Inferior parietal cortex (tissue), 1 donor: ENCODE measurements at regions not wholly inside any gene's neighbourhood (a gene's known extent, or its start where the extent isn't known, plus 50 kb on each side); places are given as distances from the start of the nearest gene placed in this dataset.

Source experiments
- DNase-seq: peaks from one replicate; pipeline ENCODE4 v3.0.0-alpha.2; 2016; ENCODE audit errors: extremely low spot score

- no peak for DNase-seq
Measured at GRCh38 chrX:139290310-139290709, 240.2 kb upstream of the F9 start.

DNA sequence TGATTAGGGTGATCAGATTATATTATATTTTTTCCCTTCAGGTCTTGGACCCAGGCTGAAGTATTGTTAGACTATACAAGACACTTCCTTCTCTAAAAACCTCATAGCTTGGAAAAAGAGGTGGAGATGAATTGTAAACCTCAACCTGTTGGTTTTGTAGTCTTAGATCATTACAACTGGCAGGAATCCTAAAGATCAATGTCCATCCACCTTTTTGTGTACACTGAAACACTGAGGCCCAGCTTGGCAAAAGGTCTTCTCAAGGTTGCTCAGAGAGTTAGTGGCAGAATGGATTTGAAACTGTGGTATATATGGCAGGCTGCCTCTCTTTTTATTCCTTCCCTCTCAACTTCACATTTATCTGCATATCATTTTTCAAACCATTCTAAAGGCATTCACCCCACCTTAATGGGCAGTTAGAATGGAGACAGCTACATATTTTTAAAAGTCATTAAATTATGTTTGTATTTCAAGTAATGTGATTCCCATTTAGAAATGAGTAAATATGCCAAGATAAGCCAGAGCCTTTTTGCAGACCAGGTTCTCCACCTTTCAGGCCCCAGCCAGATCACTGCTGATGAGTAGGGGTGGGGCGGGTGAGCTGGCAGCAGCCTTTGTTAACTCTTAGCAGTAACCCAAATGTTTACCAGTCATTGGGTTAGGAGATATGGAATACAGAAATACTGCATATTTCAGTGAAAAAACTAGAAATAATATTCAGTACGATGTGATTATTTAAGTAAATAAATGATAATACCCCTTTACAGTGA lies 243.2 kb upstream of the F9 start:
- no peak for DNase-seq

DNA sequence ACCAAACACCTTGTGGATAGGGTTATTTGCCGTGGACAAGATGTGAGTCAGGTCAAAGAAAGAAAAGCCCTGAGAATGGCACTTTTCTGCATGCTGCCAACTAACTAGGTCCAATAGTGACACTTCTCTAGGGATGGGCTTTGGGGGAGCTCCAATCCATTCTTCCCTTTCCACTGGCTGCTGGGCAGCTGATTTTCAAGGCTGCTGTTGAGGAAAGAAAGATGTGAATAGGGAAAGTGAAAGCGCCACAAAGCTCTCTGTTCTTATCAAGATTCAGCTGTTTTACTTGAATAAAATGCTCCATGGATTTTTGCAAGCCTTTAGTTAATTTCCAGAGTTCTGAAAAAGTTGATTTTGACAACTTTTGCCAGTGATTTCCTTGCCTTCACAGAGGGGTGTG lies 244.2 kb upstream of the F9 start:
- no peak for DNase-seq

DNA sequence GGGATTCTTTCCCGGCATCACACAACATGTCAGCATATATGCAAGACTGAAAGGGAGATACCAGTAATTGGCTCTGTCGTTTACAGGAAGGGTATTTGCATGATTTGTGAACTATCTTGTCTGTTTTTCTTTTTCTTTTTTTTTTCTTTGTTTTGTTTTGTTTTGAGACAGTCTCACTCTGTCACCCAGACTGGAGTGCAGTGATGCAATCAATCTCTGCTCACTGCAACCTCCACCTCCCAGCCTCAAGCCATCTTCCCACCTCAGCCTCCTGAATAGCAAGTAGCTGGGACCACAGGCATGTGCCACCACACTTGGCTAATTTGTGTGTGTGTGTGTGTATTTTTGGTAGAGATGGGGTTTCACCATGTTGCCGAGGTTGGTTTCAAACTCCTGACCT lies 262.7 kb upstream of the F9 start:
- DNase-seq, result no peak

DNA sequence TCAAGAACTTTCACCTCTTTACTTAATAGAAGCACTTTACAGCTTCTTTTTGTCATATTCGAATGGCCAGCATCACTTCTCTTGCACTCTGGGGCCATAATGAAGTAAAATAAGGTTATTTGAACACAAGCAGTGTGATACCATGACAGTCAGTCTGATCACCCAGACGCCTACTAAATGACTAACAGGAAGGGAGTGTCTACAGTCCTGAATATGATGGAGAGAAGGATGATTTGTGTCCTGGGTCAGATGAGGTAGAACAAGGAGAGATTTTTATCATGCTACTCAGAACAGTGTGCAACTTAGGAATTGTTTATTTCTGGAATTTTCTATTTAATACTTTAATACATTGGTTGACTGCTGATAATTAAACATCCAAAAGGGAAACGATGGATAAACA lies 284.2 kb upstream of the F9 start:
- DNase-seq, result no peak

GRCh38 chrX:139237141-139237540 lies 293.4 kb upstream of the F9 start:
- no peak for DNase-seq

DNA sequence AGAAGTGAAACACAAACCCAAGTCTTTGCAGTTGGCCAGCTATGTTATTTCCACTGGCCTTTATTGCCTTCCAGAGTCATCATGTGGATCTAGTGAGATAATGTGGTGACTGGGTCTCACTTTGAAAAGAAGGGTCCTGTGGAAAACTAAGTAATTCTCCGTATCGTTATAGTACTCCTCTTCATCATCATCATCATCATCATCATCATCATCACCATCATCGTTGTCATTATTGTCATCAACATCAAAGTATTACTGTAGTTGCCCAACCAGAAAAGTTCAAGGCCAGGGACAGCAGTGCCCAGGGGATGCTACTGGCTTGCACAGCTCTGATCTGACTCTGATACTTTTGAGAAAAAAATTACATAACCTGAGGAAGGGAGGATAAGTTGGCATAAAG lies 295.6 kb upstream of the F9 start:
- no peak for DNase-seq

DNA sequence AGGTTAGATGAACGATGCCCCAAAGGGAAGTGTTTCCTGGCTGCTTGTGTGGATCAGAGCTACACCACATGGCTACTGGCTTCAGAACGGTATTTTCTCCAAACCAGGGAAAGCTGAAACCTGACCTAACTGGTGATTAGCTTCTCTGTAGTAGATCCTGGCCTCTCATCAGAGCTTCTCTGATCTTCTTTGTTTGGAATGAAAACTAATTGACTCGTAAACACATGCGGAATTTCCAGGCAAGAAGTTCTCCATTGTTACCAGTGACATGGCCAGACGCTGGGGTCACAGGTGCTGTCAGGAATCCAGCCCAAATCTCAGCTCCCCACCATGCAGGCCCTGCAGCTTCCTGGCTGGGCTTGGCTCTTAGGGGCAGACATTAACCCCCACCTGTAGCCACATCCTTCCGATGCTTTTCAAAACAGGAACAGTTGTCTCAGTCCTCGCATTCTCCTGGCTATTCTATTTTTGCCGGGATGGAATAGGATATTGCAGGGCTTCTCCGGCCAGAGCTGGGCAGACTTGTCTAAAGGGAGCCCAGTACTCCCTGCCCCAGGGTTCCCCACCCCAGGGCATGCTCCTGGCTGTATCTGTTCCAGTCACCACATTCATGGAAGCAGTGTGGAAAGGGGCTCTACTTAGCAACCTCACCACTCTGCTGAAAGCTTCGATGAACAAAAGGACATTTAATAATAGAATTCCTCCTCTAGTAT lies 305.4 kb upstream of the F9 start:
- no peak for DNase-seq

DNA sequence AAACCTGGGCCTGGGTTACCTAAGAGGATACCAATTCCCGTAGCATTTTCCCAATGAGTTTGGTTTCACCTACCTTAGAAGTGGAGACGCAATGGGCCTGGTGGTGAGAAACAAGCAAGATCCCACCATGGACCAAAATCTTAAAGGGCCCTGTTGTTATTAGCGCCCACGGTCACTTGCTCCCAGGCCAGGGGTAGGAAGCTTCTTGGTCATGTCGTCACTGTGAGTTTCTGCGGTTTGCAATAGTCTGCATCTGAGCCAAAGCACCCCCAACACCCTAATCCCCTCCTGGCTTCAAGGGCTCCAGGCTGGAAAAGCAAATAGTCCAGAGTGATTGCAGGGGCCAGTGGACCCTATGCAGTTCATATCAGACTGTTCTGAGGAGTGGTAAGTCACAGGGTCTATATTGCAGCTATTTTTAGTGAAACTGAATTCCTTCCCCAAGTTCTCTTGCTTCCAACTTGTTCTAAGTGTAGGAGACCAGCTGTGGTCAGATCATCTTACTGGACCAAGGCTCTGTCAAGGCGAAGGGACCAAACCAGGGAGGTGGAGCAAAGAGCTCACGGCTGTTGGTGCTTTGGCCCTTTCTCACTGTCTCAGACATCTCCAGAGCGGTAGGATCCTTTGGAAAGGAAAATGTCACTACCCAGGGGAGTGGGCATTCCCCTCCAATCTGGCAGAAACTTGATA lies 307.9 kb upstream of the F9 start:
- no peak for DNase-seq

DNA sequence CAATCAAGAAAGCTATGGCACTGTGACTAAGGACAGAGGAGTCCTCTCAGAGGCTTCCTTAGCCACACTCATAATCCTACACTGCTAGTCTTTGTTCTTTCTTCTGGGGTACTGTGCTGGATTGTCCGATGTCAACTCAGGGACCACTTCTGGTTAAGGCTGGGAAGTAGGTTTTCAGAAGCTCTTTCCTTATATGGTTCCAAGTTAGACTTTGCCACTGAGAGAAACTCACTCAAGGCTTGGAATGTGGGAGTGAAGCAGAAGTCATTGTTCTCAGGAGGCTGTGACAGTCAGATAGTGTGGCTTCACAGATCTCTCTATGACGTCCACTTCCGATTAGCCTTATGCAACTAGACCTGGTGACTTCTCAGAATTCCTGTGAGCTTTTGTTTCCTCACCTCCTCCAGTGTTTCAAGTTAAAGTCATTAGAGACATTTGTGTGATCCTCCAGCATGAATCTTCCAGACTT lies 317.3 kb upstream of the F9 start:
- peak; percentile 5 for DNase-seq

DNA sequence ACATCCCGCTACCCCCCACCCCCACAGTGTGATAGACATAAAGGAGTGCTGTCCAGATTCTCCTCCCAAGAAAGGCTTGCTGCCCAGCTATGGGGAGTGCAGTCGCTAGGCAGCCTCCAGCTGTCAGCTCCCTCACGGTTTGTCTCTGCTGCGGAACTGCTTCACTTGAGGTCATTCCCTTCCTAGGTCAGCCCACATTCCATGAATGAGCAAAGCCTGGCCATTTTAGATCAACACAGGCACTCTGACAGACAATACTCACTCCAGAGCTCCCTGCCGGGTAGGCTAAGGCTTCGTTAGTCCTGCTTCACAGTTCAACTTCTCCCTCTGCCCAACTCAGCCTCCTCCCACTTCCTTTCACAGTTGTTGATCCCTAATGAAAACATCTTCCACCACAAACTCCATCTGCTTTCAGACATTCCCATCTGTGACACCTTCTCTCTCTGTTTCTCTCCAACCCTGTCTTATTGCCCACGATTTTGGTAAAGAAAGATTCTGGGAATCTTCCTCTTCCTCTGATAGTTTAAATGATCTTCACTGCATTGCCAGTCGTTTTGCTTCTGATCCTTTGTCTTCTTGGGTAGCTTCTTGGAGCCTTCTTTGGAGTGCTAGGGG lies 318.9 kb upstream of the F9 start:
- no peak for DNase-seq

DNA sequence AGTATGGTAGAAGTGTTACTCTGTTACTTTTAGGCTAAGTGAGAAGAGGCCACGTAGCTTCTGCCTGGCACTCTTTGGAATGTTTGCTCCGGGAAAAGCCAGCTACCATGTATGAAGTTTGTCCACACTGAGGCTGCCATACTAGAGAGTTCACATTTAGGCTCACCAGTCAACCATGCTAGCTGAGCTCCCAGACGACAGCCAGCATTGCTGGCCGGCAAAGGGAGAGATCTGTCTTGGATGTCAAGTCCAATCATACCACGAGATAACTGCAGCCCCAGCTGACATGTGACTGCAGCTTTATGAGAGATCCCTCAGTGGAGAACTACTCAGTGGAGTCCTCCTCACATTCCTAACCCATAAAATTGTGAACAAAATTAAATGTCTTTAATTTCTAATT lies 321.2 kb upstream of the F9 start:
- DNase-seq, result no peak

DNA sequence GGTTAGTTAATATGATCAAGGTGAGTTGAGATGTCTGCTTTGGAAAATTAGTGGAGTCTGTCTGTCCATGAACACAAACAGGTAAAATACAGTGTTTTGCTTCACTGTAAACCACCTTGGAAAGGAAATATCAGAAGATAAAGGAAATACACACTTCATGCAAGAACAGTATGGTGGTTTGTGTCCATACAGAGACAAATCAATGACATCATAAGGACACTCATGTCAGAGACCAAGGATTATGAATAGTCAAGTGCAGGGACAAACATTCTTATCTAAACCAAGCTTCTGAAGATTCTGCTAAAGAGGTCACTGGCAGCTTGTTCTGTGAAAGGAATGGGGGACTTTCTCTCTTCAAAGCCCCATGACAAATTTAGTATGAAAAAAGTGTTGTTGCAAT lies 322.9 kb upstream of the F9 start:
- no peak for DNase-seq

- no peak for DNase-seq
Measured at GRCh38 chrX:139206914-139207313, 323.6 kb upstream of the F9 start.

DNA sequence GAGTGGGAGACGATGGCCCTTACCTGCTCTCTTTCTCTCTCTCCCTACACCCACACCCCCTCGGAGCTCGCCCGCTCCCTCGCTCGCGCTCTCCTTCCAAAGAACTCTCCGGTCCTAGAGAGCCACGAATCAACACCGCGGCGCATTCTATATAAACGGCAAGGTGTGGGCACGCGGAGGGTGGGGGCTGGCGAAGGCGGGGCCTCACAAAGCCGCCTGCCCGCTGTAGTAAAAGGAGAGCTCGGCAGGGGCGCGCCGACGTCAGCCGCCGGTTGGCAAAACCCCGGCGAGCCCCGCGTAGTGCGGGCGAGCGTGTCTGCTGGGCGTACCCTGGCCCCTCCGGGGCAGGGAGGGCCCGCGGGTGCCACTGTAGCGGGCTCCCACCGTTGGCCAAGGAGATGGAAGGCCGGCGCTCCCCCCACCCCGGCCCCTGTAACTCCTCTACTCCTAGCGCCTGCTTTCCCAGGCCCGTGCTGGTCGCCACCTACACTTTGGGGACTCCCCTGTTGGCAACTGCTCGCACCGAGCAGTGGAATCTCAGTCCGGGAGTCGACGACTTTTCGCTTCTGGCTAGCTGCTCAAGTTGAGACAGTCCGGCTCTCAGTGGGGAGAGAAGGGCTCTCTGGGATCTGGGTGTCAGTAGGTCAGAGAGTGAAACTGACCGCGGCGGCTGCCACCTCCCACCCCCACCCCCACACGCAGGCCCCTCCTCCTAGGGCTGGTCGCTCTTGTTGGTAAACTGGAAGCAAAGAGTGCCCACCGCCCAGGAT lies 325.5 kb upstream of the F9 start:
- no peak for DNase-seq

DNA sequence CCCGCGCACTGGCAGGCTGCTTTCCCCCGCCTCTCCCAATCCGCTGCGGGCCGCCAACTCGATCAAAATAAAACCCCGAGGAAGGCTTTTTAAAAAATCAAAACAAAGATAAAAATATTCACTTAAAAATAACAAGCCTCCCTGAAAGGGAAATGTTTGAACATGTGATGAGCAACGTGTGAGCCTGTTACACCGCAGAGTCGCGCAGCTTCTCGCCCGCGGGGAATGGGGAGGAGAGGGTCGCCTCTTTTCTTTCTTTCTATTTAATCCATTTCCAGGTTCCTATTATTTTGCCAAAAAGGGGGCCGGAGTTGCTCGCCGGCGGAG lies 326.0 kb upstream of the F9 start:
- DNase-seq, result no peak

- DNase-seq, result no peak
Measured at GRCh38 chrX:139203651-139204570, 326.6 kb upstream of the F9 start.

GRCh38 chrX:139202742-139203420 lies 327.7 kb upstream of the F9 start:
- no peak for DNase-seq

GRCh38 chrX:139201924-139202323 lies 328.6 kb upstream of the F9 start:
- no peak for DNase-seq

- no peak for DNase-seq
Measured at GRCh38 chrX:139200793-139201192, 329.7 kb upstream of the F9 start.
